ENCODE measurements at regions not wholly inside any gene's neighbourhood (a gene's known extent, or its start where the extent isn't known, plus 50 kb on each side); places are given as distances from the start of the nearest gene placed in this dataset.

DNA sequence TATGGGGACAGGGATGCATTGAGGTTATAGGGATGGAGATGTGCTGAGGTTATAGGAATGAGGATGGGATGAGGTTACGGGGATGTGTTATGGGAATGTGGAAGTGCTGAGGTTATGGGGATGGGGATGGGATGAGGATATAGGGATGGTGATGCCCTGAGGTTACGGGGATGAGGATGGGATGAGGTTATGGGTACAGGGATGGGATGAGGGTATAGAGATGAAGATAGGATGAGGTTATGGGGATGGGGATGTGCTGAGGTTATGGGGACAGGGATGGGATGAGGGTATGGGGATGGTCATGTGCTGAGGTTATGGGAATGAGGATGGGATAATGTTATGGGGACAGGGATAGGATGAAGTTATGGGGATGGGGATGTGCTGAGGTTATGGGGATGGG, 542.8 kb downstream of the CDH26 start:
- WGBS, 3 donors = 88 to 96% (median 93%) methylated on average over 2 of the region's 2 CpGs
- no peaks in the 10 kb centered on the region for H3K27me3 ChIP-seq
- no peak overlapping the region for H3K27ac ChIP-seq
- H3K4me3 ChIP-seq = no peak overlapping the region
- TF ChIP-seq, protein P1, sequence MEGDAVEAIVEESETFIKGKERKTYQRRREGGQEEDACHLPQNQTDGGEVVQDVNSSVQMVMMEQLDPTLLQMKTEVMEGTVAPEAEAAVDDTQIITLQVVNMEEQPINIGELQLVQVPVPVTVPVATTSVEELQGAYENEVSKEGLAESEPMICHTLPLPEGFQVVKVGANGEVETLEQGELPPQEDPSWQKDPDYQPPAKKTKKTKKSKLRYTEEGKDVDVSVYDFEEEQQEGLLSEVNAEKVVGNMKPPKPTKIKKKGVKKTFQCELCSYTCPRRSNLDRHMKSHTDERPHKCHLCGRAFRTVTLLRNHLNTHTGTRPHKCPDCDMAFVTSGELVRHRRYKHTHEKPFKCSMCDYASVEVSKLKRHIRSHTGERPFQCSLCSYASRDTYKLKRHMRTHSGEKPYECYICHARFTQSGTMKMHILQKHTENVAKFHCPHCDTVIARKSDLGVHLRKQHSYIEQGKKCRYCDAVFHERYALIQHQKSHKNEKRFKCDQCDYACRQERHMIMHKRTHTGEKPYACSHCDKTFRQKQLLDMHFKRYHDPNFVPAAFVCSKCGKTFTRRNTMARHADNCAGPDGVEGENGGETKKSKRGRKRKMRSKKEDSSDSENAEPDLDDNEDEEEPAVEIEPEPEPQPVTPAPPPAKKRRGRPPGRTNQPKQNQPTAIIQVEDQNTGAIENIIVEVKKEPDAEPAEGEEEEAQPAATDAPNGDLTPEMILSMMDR (IDR thresholded peaks at IDR 0.05) = no peak
- TF ChIP-seq POLR2A (IDR thresholded peaks at IDR 0.05) = no peak
- no peak for TF ChIP-seq EP300 (IDR thresholded peaks at IDR 0.05)
- no peaks in the 10 kb centered on the region for H3K4me1 ChIP-seq (ENCODE audit: insufficient read depth)
- intact Hi-C loops (cut with DNase I) = no loop called here
- H3K9me3 ChIP-seq = no peaks in the 10 kb centered on the region
- DNase-seq = no peak
- H3K36me3 ChIP-seq = no peaks in the 10 kb centered on the region

DNA sequence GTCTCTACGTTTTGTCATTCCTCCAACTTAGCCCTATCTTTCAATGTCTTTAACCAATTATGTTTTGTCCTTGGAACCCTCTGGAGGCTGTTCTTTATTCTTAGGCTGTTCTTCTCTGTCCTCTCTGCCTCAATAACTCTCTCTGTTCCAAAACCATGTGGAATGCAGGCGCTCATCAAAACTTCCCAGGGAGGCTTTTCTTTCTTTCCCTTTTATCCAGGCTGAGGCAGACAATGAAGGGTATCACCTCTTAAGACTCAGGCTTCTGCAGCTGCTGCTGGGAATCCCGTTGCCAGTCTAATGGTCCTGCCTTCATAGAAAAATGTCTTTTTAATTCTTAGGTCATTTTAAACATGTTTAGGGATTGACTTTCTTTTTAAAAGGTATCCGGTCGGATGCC, 544.7 kb downstream of the CDH26 start:
- intact Hi-C loops (cut with DNase I) = no loop called here
- Histone ChIP-seq H3K36me3 (no peaks in the 10 kb centered on the region), H3K27ac (no peak overlapping the region), H3K27me3 (no peaks in the 10 kb centered on the region), H3K9me3 (no peaks in the 10 kb centered on the region), H3K4me3 (no peak overlapping the region), H3K4me1 (ENCODE audit: insufficient read depth) (no peaks in the 10 kb centered on the region)
- 81 to 86% (median 84%) methylated on average over 5 of the region's 5 CpGs for WGBS, 3 donors
- no peak for TF ChIP-seq EP300 (IDR thresholded peaks at IDR 0.05)
- TF ChIP-seq POLR2A (IDR thresholded peaks at IDR 0.05) = no peak
- TF ChIP-seq, protein P1 (IDR thresholded peaks at IDR 0.05) = no peak
- DNase-seq = no peak

DNA sequence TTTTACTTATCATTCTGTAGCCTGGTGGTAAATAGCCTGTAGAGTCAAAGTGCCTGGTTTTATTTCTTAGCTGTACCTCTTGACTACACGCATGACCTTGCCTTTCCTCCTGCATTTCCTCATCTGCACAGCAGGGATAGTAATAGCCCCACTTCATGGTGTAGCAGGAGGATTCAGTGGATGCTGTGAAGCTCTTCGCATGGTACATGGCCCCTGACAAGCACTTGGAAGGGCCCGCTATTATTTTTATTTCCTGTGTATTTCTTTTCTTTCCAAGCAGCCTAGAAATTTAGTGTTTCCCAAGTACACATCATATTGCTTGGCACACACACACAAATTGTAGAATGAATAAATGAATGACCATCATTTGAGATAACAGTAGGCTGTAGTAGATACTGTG, 547.2 kb downstream of the CDH26 start:
- intact Hi-C loops (cut with DNase I) = no loop called here
- Histone ChIP-seq H3K4me3 (no peak overlapping the region), H3K36me3 (no peaks in the 10 kb centered on the region)

DNA sequence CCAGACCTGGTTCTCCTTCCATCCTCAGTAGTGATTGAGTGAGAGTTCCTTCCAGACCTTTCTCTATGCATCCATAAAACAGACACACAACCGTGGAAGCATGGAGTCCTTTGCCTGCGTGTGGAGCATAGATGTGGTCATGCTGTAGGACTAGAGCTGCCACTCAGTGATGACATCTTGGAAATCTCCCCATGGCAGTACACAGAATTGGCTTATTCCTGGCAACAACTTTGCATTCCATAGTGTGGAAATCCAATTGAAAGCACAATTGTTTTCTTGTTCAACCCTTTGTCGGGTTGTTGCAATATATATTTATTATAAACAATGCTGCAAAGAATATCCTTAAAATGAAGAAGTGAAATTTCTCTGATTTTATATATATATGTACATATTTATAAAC, 547.8 kb downstream of the CDH26 start:
- no peak overlapping the region for H3K27ac ChIP-seq

More for the DNA sequence above, 547.2 kb downstream of the CDH26 start:
- Histone ChIP-seq H3K27ac (no peak overlapping the region), H3K4me1 (ENCODE audit: insufficient read depth) (no peaks in the 10 kb centered on the region), H3K9me3 (no peaks in the 10 kb centered on the region), H3K27me3 (no peaks in the 10 kb centered on the region)
- DNase-seq = no peak
- 27 to 62% (median 57%) methylated on average over 3 of the region's 3 CpGs for WGBS, 3 donors
- no peak for TF ChIP-seq POLR2A (IDR thresholded peaks at IDR 0.05)
- TF ChIP-seq, protein P1 (IDR thresholded peaks at IDR 0.05) = no peak
- TF ChIP-seq EP300 (IDR thresholded peaks at IDR 0.05) = no peak

More for the DNA sequence above, 547.8 kb downstream of the CDH26 start:
- H3K4me3 ChIP-seq = no peak overlapping the region
- no peaks in the 10 kb centered on the region for H3K36me3 ChIP-seq
- TF ChIP-seq, protein P1 (IDR thresholded peaks at IDR 0.05) = no peak
- TF ChIP-seq POLR2A (IDR thresholded peaks at IDR 0.05) (no peak), EP300 (IDR thresholded peaks at IDR 0.05) (no peak)
- WGBS, 3 donors = 78 to 92% (median 87%) methylated on average over 3 of the region's 3 CpGs
- no peaks in the 10 kb centered on the region for H3K27me3 ChIP-seq
- intact Hi-C loops (cut with DNase I) = no loop called here
- H3K9me3 ChIP-seq = no peaks in the 10 kb centered on the region
- DNase-seq = no peak
- H3K4me1 ChIP-seq (ENCODE audit: insufficient read depth) = no peaks in the 10 kb centered on the region
